HG03378 (cell line): ENCODE measurements at regions not wholly inside any gene's neighbourhood (a gene's known extent, or its start where the extent isn't known, plus 50 kb on each side); places are given as distances from the start of the nearest gene placed in this dataset.
"Not testable (repeated sequence)": the region's sequence is repeated elsewhere in the genome, so short reads cannot be mapped to it uniquely, and the experiment has no call there.

ENCODE experiments used
- ATAC-seq: cut with Tn5 transposase; IDR thresholded peaks from one replicate; pipeline ENCODE4 v1.9.1; 2021; ENCODE audit warnings: mild to moderate bottlenecking, moderate library complexity; ENCODE audit not compliant: unreplicated experiment

DNA sequence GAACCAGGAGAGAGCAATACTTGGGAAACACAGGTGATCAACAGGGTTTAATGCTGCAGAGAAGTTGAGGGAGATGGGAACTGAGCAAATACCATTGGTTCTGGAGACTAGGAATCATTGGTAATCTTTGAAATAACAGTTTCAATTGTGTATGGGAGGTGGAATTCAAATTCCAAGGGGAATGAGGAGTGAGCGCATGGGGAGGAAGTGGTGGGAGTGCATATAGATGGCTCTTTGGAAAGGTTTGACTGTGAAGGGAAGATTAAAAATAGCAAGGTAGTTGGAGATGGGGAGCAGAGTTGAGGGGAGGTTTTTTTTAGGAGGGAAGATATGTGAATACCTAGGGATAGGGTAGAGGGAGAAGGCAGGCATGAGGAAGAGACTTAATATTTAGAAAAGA, 51.1 kb upstream of the ROPN1 start:
- no peak for ATAC-seq

DNA sequence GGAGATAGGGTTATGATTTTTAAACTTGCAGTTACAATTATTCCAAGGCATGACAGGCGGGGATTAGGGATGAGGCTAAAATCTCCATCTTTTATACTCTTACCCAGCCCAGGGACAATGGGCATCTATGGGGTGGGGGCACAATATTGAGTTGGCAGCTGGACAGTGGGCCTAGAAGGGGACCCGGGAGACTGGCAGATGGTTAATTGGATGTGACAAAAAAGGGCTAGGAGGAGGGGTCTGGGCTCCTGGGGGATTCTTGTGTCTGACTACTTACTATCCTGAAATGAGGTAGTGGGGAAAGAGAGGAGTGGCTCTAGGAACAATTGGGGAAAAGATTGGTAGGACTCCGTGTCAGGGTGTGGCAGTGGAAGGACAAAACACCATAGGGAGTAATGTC, 53.0 kb upstream of the ROPN1 start:
- ATAC-seq: no peak

DNA sequence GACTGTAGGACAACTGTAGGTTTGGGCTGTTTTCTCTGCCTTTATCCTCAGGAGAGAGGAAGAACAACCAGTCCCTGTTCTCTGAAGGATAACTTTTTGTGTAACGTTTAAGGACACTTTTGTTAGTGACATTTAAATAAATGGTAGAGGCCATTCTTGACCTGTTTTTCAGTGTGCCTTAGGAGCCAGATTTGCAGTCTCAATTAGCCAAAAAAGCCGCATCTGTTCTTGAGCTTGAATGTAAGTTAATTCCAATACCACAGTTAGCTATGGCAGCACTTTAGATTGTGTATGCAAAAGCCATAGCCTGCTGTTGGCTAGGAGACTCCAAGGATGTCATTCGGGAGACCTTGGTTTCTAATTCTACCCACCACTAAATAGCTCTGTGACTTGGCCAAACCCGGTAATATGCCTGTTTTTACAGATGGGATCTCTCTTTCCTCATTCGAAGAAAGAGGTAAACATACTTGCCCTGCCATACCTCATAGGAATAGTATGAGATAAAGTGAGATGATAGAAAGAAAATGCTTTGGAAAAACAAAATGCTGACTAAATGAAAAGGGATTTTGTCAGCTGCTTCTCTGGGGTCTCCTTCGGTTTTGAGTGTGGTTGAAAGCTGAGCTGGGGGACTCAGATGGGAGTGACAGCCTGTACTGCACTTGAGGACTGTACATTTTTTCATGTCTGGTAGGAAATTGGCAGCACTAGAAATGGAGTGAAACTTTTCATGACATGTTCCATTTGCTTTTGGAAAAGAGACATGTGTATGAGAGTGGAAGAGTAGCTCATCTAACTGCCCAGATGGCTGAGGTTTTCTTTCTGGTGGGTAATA, 57.3 kb upstream of the ROPN1 start:
- no peak for ATAC-seq

DNA sequence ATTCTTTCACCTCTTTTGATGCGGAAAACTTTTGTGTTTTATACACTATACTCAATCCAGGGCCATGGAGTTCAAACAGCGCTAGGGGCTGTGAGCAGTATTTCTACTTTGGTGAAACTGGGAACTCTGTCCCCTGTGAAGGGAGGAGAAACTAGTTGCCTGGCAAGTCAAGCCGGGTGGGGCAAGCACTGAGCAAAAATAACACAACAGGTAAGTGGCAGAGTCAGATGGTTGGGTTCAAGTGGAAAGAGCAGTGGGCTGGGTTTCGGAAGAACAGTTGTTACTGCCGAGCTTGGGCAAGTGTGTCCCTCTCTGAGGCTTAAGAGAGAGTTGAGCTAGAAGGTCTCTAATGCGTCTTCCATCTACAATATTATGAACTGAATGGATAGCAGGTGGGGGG, 59.7 kb upstream of the ROPN1 start:
- no peak for ATAC-seq

DNA sequence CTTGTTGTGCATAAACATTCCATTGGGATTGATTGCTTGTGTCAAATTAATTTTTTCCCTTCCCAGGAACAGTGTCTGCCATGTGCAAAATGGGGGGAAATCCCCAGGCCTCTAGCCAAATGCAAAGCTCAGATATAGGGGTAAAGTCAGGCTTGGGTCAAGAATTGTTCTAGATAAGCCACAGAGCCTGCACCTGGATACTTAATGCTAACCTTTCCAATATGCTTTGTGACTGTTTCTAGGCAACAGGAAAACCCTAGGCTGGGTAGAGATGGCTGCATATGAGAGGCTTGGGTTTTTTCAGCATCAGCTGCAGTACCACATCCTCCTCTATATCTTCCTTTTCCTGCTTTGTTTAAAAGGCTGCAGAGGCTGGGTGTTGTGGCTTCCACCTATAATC, 61.9 kb upstream of the ROPN1 start:
- ATAC-seq: no peak

DNA sequence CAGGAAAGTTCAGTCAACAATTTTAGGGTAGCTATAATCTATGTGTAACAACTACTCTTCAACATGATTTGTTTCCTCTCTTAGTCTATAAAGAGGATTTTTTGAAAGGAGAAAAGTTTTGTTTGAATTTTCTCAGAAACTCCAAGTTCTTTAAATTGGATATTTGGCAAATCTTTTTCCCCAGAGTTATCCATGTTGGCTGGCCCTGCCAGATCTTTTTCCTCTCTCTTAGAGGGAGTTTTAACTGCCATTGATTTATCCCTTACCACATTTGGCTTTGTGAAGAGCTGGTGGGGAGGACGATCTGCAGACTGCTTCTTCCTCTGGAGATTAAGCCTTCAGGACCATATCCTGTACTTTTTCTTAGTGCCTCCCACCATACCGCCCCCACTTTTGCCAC, 64.9 kb upstream of the ROPN1 start:
- no peak for ATAC-seq

DNA sequence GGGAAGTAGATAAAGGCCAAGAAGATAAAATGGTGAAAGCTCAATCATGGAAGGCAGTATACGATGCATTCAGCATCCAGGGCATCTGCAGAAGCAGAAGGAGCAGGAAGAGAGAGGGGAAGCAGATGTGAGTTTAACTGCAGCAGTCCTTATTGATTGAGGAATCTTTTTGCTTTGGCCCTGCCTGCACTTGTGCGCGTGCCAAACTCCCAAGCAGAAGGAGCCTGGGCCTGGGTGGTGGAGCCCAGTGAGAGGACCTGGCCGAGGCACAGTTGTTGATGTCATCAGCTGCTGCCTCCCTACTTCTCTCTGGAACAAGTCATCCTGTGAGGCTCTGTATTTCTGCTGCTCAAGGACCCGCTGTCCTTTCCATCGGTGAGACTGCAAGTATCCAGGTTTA, 65.5 kb upstream of the ROPN1 start:
- ATAC-seq: no peak

DNA sequence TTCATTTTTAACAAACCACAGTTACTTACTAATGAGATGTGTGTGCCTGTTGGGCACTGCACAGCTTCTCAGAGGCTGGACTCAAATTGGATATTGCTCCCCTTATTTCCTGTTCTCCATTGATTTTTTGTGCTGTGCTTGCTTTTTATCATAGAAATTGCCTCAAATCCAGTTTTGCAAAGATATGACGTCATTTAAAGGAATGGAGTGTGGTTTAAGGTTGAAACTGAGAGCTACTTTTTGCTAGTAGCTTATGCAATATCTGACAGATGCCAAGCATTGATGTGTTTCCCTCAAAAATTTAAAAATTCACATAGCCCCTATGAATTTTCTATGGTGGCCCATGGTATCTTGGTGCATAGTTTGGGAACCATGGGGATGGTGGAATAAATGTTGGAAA, 67.7 kb upstream of the ROPN1 start:
- no peak for ATAC-seq

DNA sequence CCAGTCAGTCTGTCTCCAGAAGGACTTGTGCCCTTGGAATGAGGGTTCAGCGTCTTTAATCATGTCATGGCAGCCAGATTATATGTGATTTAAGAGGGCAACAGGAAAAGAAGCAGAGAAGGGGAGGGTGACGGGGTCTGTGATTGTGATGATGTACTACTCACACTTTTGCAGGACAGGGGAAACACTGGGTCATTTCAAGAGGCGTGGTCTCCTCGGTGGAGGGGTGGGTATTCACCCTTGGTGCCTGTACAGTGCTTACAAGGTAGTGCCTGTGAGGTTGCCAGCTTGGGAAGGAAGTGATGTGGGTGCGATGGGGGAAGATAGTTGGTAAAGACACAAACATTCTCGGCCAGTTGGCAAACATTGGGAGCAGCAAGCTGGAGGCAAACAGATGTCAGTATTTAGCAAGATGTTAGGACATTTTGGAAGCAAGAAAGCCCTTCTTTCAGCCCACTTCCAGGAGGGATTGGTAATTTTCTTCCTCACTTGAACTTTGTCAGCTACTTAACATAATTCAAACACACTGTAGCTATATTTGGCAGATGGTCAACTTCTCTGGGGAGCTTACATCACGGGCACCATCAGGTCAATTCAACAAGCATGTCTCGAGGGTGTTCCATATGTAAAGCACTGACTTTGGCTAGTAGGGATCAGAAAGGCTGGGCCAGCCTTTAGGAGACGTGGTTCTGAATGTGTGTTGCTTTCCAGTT, 71.4 kb upstream of the ROPN1 start:
- ATAC-seq: no peak

DNA sequence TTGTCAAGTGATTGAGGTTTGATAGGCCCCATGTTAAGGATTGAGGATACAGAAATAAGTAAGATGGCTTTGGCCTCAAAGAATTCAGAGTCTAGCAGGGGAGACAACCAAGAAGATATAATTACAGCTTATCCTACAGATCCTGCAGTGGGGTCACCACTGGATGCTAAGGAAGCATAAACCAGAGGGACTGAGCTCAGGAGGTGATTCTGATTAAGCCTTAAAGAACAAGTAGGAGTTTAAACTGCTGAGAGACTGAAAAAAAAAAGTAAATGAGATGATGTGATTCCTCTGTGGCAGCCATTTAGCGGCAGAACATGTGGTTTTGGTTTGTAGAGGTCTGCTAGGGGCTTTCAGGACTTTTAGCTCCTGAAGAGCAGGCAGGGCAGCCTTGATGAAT, 72.1 kb upstream of the ROPN1 start:
- no peak for ATAC-seq

DNA sequence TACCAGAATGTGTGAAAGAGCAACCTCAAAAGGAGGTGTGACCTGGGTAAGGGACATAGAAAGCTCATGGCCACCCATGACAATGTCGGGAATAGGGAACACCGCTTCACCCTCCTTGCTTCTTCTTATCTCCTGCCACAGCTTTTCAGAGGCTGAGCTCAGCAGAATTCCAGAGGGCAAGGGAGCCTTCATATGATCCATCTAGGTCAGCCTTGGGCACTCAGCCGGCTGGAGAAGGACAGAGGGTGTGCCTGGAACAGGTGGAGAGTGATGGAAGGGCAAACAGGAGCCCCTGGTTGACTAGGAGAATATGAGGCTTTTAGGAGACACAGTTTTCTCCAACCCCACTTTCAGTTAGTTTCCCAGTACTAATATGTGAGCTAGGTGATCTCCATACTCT, 74.6 kb upstream of the ROPN1 start:
- not testable (repeated sequence) for ATAC-seq

DNA sequence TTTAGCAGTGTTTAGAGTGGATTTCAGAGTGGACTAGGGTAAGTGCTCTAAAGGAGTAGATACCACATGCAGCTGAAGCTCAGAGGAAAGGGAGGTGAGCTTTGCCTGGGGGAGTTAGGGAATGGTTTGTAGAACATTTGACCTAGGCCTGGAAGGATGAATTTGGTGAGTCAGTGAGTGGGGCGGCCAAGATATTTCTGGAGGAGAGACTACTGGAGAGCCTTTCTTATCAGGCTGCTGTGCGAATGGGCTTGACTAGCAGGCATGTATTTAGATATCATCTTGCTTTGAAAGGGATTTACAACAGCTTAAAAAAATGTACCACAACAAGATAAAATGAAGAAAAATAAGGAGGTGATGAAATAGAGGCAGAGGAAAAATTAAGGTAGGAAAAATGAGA, 77.8 kb upstream of the ROPN1 start:
- ATAC-seq: not testable (repeated sequence)

DNA sequence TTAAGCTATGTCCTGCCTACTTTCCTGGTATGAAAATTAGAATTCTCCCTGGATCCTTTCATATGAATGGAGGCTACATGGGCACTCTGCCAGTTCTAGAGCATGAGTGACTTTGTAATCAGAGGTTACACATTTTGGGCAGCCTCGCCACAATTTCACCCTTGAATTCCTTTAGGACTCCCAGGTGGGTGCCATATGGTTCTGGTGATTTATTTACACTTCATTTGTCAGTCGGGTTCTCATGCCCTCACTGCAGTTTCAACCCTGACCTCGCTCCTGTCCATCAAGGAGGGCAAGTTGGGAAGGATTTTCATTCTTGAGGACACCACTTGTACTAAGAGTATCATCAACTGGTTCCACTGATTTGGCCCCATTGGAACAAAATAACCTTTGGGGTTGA, 83.2 kb upstream of the ROPN1 start:
- ATAC-seq: not testable (repeated sequence)

DNA sequence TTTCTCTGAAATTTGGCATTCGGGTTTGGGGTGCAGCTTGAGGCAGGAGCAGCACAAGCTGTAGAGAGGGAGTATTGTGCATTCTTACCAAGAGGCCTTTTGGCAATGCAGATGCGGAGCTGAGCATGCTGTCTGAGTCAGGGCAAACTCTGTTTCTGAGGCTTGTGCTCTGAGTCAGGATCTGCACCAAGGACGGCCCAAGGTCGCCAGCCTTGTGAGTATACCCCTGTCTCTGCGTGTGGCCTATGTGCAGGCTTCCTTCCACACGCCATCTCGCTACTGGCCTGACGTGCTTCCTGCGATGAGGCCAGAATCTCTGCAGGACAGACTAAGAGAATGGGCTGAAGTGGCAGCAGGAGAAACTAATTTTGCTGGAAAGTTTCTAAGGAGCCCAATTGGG, 83.8 kb upstream of the ROPN1 start:
- ATAC-seq: no peak

DNA sequence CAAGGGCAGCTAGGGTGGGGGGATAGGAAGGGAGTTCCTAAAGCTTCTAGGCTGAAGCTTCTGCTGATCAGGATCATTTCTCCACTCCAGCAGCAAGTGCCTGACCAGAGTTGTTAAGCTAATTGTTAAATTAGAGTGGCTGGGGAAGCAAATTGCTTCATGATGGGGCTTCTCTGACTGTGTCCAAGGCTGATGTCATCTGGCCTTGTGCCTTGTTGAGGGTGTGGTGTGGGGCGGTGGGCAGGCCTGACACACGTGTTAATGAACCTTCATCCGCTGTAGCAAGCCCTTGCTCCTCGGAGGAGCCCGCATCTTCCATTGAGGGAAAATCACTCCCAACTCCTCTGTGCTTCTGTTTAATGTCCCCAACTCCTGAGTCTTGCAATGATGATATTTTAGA, 84.3 kb upstream of the ROPN1 start:
- no peak for ATAC-seq

DNA sequence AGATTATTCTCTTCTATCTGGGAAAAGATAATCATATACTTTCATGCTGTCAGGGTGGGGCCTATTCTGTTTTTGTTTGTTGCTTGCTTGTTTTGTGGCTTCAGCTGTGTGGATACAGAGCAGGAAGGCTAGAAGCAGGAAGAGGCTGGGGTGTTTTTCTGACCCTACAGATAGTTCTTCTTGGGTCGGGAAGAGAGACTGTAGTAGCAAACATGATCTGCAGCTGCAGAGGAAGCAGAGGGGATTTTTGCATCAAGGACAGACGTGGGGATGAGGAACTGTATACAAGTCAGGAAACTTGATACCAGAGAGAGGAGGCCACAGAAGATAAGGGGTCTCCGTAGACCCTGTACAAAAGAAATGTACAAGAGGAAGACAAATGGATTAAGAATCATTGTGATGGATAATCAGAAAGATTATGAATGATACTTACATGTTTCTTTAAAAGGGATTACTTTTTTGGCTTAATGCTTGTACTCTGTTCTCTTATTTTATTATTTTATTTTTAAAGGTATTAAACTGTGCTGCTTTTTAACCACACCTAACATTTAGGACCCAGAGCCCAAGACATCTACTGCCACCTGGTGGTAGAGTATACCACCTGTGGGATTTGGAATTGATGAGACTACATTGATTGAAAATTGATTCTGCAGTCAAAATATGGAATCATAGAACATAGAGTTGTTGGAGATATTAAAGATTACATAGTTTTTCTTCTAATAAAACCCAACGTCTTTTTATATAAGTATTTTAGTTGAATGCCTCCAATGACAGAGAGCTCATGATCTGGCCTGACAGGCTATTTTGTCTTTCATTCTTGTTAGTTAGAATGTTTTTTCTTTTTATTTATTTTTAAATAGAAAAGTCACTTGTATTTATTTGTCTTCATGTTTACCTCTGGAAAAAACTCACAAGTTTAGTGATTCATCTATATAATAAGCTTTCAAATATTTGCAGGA, 87.3 kb upstream of the ROPN1 start:
- no peak for ATAC-seq

DNA sequence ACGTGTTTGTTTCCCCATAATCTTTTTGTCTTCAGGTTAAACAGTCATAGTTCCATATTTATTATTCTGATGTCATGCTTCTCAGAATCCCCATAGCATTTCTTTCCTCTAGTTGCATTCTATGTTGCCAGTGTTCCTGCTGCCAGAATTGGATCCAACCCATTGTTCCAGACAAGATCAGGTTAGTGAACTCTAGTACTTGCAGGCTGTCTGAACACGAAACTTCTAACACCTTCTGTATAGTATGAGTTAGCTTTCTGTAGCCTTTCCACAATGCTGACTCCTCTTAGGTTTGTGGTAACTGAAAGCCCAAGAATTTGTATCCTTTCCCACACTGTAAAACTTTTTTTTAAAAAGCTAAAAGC, 88.0 kb upstream of the ROPN1 start:
- ATAC-seq: no peak

DNA sequence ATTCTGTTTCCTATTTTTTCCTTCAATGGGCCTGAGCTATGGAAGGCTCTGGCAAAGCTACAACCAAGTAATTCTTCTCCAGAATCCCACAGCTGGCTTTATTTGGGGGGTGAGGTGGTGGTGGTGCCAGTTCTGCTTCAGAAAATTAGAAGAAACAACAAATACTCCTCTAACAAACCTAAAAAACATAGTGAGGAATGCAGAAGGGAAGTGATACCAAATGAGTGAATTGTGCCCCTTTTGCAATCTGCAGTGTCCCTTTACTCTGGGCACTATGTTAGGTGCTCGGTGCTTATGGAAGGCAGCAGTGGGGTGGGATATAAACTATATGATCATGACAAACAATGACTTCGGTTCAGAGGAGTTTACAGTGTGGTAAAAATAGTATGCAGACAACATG, 90.4 kb upstream of the ROPN1 start:
- no peak for ATAC-seq

DNA sequence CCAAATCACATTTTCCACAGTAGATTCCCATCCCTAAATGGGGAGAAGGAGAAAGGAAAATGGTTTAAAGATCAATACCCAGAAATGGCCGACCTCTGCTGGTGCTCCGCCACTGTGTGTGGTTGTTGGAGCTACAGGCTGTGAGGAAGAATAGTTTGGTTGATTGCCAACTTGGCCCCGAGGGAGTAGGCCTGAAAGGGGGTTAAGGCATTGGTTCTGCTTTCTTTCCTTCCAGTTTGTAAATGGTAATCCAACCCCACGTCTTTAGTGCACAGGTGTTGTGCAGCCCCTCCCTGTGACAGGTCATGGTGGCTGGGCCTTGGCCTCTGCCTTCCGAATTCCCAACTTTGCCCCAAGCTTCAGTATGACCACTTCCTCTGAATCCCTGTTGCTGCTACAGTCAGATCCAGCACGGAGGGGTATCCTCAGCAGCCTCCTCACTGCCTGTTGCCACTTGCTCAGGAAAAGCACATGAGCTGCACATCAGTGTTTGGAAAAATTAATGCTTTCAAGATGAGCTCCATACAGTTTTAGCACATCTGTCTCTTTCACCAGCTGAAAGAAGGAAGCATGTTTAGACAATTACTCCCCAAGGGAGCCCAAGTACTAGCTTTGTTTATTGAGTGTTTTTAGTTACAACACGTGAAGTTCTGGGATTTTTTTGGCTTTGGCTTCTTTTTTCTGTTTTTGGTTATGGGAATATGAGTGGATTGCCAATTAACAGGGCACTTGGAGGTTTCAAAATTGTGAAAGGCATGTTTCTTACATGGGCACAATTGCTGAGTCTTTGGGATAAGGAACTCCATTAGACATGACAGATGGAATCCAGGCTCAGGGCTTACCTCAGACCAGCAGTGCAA, 92.3 kb upstream of the ROPN1 start:
- no peak for ATAC-seq

DNA sequence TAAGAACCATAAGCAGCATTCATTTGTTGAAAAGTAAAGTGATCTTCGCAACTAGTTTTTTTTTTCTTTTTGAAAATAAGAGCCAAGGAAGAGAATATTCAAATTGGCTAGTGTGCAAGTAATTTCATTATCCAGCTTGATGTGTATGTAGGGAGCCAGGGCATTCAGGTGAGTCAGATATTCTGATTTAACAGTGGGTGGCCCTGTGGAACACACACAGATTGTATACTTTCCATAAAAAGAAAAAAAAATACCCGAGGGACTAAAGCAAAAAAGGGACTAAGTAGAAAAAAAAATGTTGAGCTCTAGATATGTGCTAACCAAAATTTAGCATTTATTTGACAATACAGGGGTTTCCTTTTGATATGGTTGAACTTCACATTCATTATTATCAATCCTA, 96.9 kb upstream of the ROPN1 start:
- ATAC-seq: no peak

DNA sequence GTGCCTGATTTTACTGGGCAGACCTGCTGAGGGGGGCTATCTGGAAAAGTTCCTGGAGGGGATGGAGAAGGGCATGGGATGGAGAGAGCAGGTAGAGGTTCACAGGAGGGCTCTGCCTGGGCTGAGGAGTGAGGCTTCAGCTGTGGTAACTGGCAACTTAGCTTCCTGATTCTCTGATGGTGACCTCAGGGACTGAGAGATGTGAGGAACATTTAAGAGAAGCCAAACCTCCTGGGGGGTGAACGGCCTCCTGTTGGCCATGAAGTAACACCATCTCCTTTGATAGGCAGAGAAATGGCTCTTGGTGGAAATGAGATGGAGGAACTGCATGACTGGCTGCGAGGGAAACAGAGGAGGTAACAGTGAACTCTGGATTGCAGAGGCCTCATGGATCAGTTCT, 97.3 kb upstream of the ROPN1 start:
- no peak for ATAC-seq
